GM12878 (cell line): ENCODE measurements at regions not wholly inside any gene's neighbourhood (a gene's known extent, or its start where the extent isn't known, plus 50 kb on each side); places are given as distances from the start of the nearest gene placed in this dataset.
"Not testable (repeated sequence)": the region's sequence is repeated elsewhere in the genome, so short reads cannot be mapped to it uniquely, and the experiment has no call there.

Experiments
- ATAC-seq: fragments of 200-7000 bp; cut with Tn5 transposase; 3 replicates; pipeline ENCODE4 v1.9.1; 2020; ENCODE audit warnings: mild to moderate bottlenecking, moderate library complexity
- BruUV-seq: library from RNA; stranded (reverse); fragments of 400-500 nt; replicated peaks from 2 replicates; lab custom pipeline; 2021; lab: Mats Ljungman, UMichigan
- CTCF ChIA-PET: fragments of 300-600 bp; sonication (Branson Sonifier 250); formaldehyde crosslinking; extraction: SDS; loops from one replicate; lab custom pipeline; 2021; ENCODE audit warnings: inconsistent platforms; lab: Yijun Ruan, JAX
- POLR2A ChIA-PET: fragments of 350-600 bp; formaldehyde crosslinking; extraction: SDS; loops from one replicate; lab custom pipeline; 2021; ENCODE audit warnings: inconsistent platforms; lab: Charles Lee
- RAD21 ChIA-PET: fragments of 300-600 bp; sonication (Branson Sonifier 250); formaldehyde crosslinking; loops from one replicate; lab custom pipeline; 2023; ENCODE audit warnings: antibody characterized with exemption; ENCODE audit not compliant: unreplicated experiment; lab: Charles Lee
- SMC1A ChIA-PET: fragments of 300-600 bp; sonication (Branson Sonifier 250); formaldehyde crosslinking; loops from one replicate; lab custom pipeline; 2023; ENCODE audit not compliant: unreplicated experiment, uncharacterized antibody; lab: Charles Lee
- DNase-seq: peaks from one replicate; pipeline ENCODE4 v3.0.0-alpha.2; 2011; ENCODE audit warnings: low read depth, low spot score
- FAIRE-seq: peaks from 3 replicates; lab custom pipeline; 2011; peaks lifted over from hg19 to GRCh38; lab: Jason Lieb, UNC
- H2AFZ ChIP-seq: 2 replicates; pipeline ENCODE4 v1.6.0; 2011; ENCODE audit warnings: low read depth, low read length, control low read depth; ENCODE audit not compliant: control insufficient read depth
- H3K27ac ChIP-seq: 2 replicates; pipeline ENCODE4 v1.5.1; 2011; ENCODE audit warnings: control low read depth; ENCODE audit not compliant: control insufficient read depth, insufficient read depth
- H3K27me3 ChIP-seq, 2 experiments: replicated peaks in 1 of 2; 2 replicates each; pipeline versions ENCODE4 v1.6.0 to v1.6.1; 2011; ENCODE audit warnings: low read length in 1 of 2; ENCODE audit not compliant: control insufficient read depth in 2 of 2, insufficient read depth in 2 of 2
- H3K36me3 ChIP-seq, 2 experiments: 2 replicates each; pipeline ENCODE4 v1.5.1; 2011; ENCODE audit warnings: low read length in 1 of 2; ENCODE audit not compliant: control insufficient read depth in 2 of 2, insufficient read depth in 2 of 2
- H3K4me1 ChIP-seq: 2 replicates; pipeline ENCODE4 v1.6.1; 2011; ENCODE audit warnings: mild to moderate bottlenecking, low read length, moderate library complexity, mixed read lengths; ENCODE audit not compliant: control insufficient read depth, insufficient read depth
- H3K4me2 ChIP-seq: 2 replicates; pipeline ENCODE4 v1.6.0; 2011; ENCODE audit warnings: control low read depth; ENCODE audit not compliant: control insufficient read depth, insufficient read depth
- H3K4me3 ChIP-seq: fragments of 200-600 bp; sonication (generic); 2 replicates; pipeline ENCODE4 v1.5.1; 2016
- H3K79me2 ChIP-seq: 2 replicates; pipeline ENCODE4 v1.6.0; 2011; ENCODE audit warnings: low read length; ENCODE audit not compliant: control insufficient read depth, insufficient read depth
- H3K9ac ChIP-seq: 2 replicates; pipeline ENCODE4 v1.8.0; 2011; ENCODE audit warnings: low read length, control low read depth, mixed read lengths; ENCODE audit not compliant: control insufficient read depth, insufficient read depth
- H3K9me3 ChIP-seq: replicated peaks from 3 replicates; pipeline ENCODE4 v1.5.1; 2011; ENCODE audit warnings: mild to moderate bottlenecking, low read length; ENCODE audit not compliant: control insufficient read depth, insufficient read depth
- H4K20me1 ChIP-seq: 2 replicates; pipeline ENCODE4 v1.6.0; 2011; ENCODE audit not compliant: control insufficient read depth, insufficient read depth
- WGBS: methylation state at CpG from one replicate; pipeline ENCODE4 v1.1.6; 2016; ENCODE audit warnings: low lambda C conversion rate; ENCODE audit not compliant: insufficient replicate concordance, insufficient coverage; ENCODE audit errors: missing lambda C conversion rate; 5-methylcytosine and 5-hydroxymethylcytosine counted together
- in situ Hi-C: fragments of 300-500 bp; cut with MboI; formaldehyde crosslinking; loops from 9 replicates; pipeline ENCODE4 v1.14.3; 2018; ENCODE audit warnings: mixed read lengths
- intact Hi-C: fragments of 100-400 bp; cut with micrococcal nuclease; formaldehyde crosslinking; loops from one replicate; pipeline ENCODE4 v1.14.2; 2022; ENCODE audit not compliant: unreplicated experiment

DNA sequence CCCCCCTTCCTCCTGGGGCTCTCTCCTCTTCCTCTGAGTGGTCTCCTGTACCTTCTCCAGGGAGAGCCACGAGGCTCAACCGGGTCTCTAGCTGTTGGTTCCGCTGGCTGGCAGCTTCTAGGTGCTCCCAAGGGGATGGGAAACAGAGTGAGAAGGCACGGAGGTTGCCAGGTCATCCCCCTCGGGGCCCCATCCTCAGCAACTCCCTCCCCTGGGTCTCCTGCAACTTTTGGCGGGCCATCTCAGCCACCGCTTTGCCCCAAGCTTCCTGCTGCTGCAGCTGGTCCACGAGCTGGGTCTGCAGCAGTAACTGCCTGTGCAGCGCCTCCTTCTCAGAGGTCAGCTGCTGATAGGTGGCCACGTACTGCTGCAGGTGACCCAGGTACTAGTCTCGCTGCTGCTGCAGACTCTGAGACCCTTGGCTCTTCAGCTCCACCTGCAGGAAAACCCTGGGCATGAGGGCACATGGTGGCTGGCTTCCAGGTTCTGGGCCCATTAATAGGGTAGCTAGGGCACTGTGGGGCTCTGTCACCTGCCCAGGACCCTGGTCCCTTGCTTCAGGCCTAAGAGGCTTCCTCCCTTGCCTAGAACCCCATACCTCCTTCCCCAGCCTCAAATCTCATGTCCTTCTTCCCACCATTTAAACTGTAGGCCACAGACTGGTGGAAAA, 160.4 kb downstream of the TBC1D2B start:
- in situ Hi-C loops, BruUV-seq, SMC1A ChIA-PET, H3K27me3 ChIP-seq, H3K27ac ChIP-seq, H3K4me1 ChIP-seq, H3K4me3 ChIP-seq, ATAC-seq, H3K9ac ChIP-seq, intact Hi-C loops, RAD21 ChIA-PET, FAIRE-seq, H4K20me1 ChIP-seq, H3K9me3 ChIP-seq, DNase-seq, H2AFZ ChIP-seq, POLR2A ChIA-PET, H3K36me3 ChIP-seq, H3K4me2 ChIP-seq, H3K79me2 ChIP-seq, CTCF ChIA-PET: not testable (repeated sequence)
- 19% methylated on average over 7 of the region's 11 CpGs for WGBS

DNA sequence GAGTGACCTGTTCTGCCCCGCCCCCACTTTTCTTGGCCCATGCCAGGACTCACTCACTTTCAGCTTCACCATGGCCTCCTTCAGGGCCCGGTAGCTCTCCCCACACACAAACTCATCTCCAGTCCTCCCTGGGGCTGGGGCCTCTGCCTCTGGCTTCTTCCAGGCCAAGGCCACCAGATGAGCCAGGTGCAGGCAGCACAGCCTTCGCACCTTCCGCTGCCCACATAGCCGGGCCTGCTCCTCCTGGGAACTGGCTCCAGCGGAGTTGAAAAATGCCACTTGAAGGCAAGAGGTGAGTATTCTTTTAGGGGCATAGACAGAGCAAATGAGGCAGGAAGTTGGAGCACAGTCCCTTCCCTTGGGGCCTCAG, 161.6 kb downstream of the TBC1D2B start:
- H3K4me1 ChIP-seq, CTCF ChIA-PET, H3K79me2 ChIP-seq, H3K36me3 ChIP-seq, intact Hi-C loops, H4K20me1 ChIP-seq, DNase-seq, SMC1A ChIA-PET, BruUV-seq, H2AFZ ChIP-seq, H3K4me3 ChIP-seq, RAD21 ChIA-PET, H3K9ac ChIP-seq, FAIRE-seq, H3K27ac ChIP-seq, ATAC-seq, H3K27me3 ChIP-seq, POLR2A ChIA-PET, H3K9me3 ChIP-seq, H3K4me2 ChIP-seq, in situ Hi-C loops: not testable (repeated sequence)
- 59% methylated on average over 6 of the region's 6 CpGs for WGBS
